ENCODE measurements at regions not wholly inside any gene's neighbourhood (a gene's known extent, or its start where the extent isn't known, plus 50 kb on each side); places are given as distances from the start of the nearest gene placed in this dataset.

GRCh38 chr9:97787551-97787950 is 65.5 kb upstream of the FOXE1 start:
- TF ChIP-seq SIN3A (IDR thresholded peaks at IDR 0.05; ENCODE audit: borderline replicate concordance, insufficient read depth, low read length) (no peak), TAF1 (IDR thresholded peaks at IDR 0.05; ENCODE audit: borderline replicate concordance, insufficient read depth, low read length) (no peak), REST (IDR thresholded peaks at IDR 0.05; ENCODE audit: insufficient read depth in 1 of 2, low read depth in 2 of 2, low read length in 2 of 2) (no peak), POLR2AphosphoS5 (IDR thresholded peaks at IDR 0.05; ENCODE audit: low read depth, low read length) (no peak)

GRCh38 chr9:97788763-97789663 is 64.0 kb upstream of the FOXE1 start:
- no peak for TF ChIP-seq TAF1 (IDR thresholded peaks at IDR 0.05; ENCODE audit: borderline replicate concordance, insufficient read depth, low read length)
- no peak for TF ChIP-seq POLR2AphosphoS5 (IDR thresholded peaks at IDR 0.05; ENCODE audit: low read depth, low read length)
- TF ChIP-seq FOXP2 (optimal IDR thresholded peaks at IDR 0.05; ENCODE audit: borderline replicate concordance, extremely low read depth, extremely low read length, insufficient read depth): no peak
- no peak for TF ChIP-seq SIN3A (IDR thresholded peaks at IDR 0.05; ENCODE audit: borderline replicate concordance, insufficient read depth, low read length)
- no peak for TF ChIP-seq REST (IDR thresholded peaks at IDR 0.05; ENCODE audit: insufficient read depth in 1 of 2, low read depth in 2 of 2, low read length in 2 of 2)

GRCh38 chr9:97790542-97790941 is 62.5 kb upstream of the FOXE1 start:
- TF ChIP-seq FOXP2 (optimal IDR thresholded peaks at IDR 0.05; ENCODE audit: borderline replicate concordance, extremely low read depth, extremely low read length, insufficient read depth): no peak
- no peak for TF ChIP-seq TAF1 (IDR thresholded peaks at IDR 0.05; ENCODE audit: borderline replicate concordance, insufficient read depth, low read length)
- no peak for TF ChIP-seq POLR2AphosphoS5 (IDR thresholded peaks at IDR 0.05; ENCODE audit: low read depth, low read length)
- no peak for TF ChIP-seq REST (IDR thresholded peaks at IDR 0.05; ENCODE audit: insufficient read depth in 1 of 2, low read depth in 2 of 2, low read length in 2 of 2)
- no peak for TF ChIP-seq SIN3A (IDR thresholded peaks at IDR 0.05; ENCODE audit: borderline replicate concordance, insufficient read depth, low read length)

GRCh38 chr9:97791542-97791941 is 61.5 kb upstream of the FOXE1 start:
- TF ChIP-seq POLR2AphosphoS5 (IDR thresholded peaks at IDR 0.05; ENCODE audit: low read depth, low read length): no peak
- TF ChIP-seq FOXP2 (optimal IDR thresholded peaks at IDR 0.05; ENCODE audit: borderline replicate concordance, extremely low read depth, extremely low read length, insufficient read depth): no peak
- TF ChIP-seq TAF1 (IDR thresholded peaks at IDR 0.05; ENCODE audit: borderline replicate concordance, insufficient read depth, low read length): no peak
- TF ChIP-seq REST (IDR thresholded peaks at IDR 0.05; ENCODE audit: insufficient read depth in 1 of 2, low read depth in 2 of 2, low read length in 2 of 2): no peak
- TF ChIP-seq SIN3A (IDR thresholded peaks at IDR 0.05; ENCODE audit: borderline replicate concordance, insufficient read depth, low read length): no peak

Measured in PFSK-1 (cell line).